ENCODE measurements at regions not wholly inside any gene's neighbourhood (a gene's known extent, or its start where the extent isn't known, plus 50 kb on each side); places are given as distances from the start of the nearest gene placed in this dataset.
"Not testable (repeated sequence)": the region's sequence is repeated elsewhere in the genome, so short reads cannot be mapped to it uniquely, and the experiment has no call there.

DNA sequence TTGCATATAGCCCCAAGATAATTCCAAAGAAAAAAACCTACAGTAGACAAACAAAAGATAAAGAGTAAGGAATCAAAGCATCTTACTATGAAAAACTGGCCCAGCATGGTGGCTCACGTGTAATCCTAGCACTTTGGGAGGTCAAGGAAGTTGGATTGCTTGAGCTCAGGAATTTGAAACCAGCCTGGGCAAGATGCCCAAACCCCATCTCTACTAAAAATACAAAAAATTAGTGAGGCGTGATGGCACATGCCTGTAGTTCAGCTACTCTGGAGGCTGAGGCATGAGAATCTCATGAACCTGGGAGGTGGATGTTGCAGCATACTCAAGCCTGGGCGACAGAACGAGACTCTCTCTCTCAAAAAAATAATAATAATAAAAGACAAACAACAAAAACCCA, 764.7 kb upstream of the KIF2B start:
- no peak for DNase-seq (ENCODE audit: low spot score)

DNA sequence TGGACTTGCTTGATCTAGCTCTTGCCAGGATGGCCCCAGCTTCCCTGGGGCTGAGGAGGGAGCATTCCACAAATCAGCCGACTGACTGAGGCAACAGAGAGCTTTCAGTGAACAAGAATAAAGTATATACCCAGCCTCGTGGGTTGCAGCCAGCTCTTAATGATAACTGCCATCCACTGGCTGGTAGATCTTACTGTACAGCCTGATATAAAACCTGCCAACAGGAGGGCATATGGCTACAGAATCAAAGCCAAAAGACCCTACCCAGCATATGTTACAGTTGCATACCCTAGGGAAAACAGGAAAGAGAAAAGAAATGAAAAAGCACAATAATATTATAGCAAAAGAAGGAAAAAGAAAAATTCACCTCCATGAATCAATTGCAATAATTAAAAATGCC, 775.9 kb upstream of the KIF2B start:
- no peak for DNase-seq (ENCODE audit: low spot score)

DNA sequence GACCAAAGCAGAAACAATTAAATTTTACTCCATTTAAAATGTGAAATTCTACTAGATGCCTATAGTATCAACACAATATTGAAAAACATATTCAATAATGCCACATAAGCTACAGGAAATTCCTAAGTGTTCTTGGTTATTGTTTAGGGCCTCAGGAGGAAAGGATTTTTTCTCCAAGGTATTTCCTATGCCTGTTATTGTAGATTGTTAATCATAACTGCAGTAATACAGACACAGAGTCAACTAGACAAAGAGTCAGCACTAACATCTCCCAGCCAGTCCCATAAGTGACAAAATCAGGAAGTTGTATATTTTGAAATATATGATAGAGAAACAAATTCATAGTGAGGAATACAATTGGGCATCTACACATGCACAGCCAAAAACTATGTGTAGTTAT, 782.7 kb upstream of the KIF2B start:
- DNase-seq (ENCODE audit: low spot score): no peak

DNA sequence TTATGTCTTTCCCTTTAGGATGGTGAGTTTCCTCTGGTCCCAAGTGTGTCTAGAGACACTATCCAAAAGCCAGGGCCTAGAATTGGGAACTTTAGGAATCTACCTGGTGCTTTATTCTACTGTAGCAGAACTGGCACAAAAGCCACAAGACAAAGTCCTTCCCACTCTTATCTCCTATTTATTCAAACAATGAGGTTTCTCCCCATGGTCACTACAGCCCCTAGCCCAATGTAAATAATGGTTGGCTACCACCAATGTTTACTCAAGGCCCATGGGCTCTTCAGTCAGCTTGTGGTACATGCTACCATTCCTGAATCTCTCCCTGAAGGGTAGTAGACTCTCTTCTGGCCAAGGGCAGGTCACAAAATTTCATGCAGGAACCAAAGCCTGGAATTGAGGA, 789.4 kb upstream of the KIF2B start:
- DNase-seq (ENCODE audit: low spot score): no peak

DNA sequence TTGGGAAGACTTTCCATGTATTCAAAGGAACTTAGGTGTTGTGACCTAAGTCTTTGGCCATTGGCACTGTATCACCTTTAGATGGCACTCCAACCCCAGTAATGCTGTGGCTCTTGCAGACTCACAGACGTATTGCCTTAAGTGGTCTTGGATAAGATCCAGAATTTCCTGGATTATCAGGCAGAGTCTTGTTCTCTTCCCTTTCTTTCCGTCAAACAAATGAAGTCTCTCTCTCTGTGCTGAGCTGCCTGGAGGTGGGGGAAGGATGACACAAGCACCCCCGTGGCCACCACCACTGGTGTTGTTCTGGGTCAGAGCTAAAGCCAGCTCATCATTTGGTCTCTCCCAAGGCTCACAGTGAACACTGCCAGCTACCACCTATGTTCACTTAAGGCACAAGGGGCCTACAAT, 789.9 kb upstream of the KIF2B start:
- no peak for DNase-seq (ENCODE audit: low spot score)

DNA sequence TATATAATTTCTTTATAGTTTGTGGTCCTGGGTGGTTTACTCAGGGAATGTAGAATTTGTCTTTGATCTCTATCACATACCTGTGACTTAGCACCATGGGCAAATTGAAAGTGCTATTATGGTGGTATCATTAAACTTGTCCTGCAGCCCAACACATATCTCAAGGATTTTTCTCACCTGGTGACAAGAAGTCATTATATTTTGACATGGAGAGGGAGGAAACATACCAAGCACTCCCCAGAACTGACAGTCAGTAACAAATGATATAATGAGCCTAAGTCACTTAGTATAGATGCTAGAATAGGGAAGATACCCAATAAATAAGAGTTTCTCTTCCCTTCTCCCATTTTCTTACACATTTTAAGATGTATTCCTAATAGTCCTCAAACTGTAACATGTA, 805.5 kb upstream of the KIF2B start:
- DNase-seq (ENCODE audit: low spot score): no peak

DNA sequence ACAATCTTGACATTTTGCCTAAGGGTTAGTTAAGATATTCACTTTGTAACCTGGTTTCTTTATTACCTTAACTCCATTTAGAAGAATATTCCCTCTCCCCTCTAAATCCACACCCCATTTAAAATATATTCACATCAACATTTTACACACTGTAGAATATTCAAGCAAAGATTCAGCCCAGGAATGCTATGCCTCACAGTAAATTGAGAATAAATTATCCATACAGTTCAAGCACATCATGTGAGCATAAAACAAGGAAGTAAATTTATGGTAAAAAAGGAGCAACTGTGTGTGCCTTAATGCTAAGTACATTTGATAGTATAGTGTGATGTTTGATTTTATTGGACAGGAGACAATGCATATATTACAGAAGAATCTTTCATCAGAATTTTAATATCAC, 806.6 kb upstream of the KIF2B start:
- no peak for DNase-seq (ENCODE audit: low spot score)

DNA sequence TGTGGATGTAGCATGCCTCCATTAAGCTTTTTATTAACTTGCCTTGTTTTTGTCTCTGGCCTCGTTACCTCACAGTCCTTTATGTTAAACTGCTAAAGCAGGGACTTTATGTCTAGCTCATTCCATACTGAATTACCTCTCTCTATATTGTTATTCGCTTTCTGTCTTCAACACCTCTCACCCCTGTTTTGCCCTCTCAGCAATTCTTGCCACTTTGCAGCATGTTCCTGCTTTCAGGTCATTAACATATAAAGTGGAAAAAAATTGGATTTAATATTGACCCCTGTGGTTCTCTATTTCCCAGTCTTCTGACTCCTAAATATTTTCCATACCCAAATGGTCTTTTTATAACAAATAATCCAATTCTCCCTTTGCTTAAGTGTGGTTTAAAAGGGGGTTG, 810.4 kb upstream of the KIF2B start:
- DNase-seq (ENCODE audit: low spot score): no peak

DNA sequence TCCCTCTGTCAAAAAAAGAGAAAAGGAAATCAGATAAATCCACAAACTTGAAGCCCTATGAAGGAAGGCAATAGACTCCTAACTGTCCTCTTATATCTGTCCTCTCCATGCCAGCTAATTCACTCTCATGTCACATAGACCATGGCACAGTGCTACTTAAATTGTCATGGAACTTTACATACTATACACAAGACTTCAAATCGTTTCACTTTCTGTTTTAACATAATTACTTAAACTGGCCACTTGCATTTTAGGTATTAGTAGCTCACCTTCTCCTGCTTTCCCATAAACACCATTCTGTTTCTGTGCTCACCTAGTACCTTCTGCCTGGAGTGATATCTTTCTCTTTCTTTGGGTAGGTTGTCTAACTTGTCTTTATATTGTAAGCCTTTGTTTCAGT, 816.7 kb upstream of the KIF2B start:
- no peak for DNase-seq (ENCODE audit: low spot score)

DNA sequence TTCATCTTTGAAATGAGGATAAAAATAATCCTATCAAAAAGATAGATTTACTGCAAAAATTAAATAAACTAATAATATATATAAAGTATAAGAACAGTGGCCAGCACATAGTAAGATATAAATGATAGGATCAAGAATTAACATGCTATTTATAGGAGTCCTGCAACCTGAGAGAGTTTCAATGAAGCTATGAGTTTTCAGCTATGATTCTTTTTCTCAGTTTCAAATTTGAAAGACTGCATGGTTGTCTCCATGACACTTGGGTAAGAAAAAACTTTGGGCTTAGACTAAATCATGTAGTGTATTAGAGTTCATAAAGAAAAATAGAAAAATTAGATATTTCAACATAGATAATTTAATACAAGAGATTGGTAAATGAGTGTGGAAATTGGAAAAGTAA, 817.8 kb upstream of the KIF2B start:
- DNase-seq (ENCODE audit: low spot score): no peak

DNA sequence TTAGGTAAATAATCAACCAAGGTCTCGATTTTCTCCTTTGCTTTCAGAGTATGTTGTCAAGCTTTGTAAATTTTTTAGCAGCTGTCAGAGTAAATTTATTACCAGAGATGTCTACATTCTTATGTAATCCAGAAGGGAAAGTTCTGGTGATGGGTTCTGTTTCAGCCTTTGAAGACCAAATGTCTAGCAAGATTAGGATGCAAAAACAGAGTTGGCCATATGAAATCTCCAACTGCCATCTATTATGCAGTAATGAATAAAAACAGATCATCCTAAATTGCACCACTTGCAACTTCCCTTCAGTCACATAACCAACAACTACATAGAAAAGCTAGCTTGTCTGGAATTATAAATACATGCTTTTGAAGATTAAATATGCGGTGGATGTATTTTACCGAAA, 826.8 kb upstream of the KIF2B start:
- no peak for DNase-seq (ENCODE audit: low spot score)

DNA sequence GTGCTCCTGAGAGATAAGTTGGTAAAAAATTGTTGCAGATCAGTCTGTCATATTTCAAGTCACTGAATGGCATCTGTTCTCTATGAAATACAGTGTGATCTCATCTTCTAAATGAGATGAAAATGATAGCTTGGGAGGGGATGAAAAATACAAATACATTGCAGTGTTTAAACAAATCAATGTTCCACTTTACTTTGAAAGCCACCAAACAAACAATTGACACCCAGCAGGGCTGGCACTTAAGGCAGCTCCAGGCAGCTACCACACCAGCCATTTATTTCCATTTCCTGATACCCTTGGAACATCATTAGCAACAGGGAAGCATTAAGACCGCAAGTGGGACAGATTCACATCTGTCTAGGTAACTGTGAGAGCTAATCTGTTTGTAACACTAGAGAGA, 827.6 kb upstream of the KIF2B start:
- DNase-seq (ENCODE audit: low spot score): no peak

DNA sequence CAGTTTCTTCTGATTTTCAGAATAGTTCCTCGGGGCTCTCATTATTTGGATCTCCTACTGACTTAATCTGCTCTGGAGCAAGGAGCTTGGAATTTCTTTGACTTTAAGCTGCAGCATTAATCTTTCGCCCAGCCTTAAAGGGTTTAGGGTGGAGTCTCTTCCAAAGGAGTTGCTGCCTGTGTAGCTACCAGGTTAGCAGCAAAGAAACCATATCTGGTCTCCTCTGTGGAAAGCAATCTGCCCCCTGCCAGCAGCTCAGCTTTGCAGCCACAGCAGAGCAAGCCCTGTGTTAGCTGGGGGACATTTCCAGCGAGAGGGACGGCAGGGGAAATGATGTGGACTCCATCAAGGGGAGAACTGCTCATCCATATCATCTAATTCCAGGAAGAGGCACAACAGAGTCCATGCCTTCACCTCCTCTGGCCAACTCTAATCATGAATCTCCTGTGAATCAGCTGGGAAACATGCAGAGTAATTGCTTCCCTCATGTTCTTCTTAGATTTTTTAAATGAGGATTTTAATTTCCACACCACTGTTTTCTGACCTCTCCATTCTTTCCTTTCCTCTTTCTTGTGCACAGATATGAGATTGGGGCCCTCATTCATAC, 827.6 kb upstream of the CA10 start:
- DNase-seq (ENCODE audit: low spot score): no peak

DNA sequence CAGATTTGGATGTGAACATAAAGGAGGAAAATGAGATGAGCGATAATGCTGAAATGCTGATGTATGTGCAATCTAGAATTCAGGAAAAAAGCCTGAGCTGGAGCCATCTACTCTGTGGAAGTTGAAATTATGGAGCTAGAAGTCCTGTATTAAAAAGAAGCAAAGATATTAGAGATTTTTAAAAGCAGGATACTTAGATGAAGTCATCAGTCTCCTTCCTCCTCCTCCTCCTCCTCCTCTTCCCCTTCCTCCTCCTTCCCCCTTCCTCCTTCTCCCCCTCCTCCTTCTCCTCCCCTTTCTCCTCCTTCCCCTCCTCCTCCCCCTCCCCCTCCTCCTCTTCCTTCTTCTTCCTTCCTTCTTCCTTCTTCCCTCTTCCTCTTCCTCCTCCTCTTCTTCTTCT, 823.8 kb upstream of the CA10 start:
- no peak for DNase-seq (ENCODE audit: low spot score)

DNA sequence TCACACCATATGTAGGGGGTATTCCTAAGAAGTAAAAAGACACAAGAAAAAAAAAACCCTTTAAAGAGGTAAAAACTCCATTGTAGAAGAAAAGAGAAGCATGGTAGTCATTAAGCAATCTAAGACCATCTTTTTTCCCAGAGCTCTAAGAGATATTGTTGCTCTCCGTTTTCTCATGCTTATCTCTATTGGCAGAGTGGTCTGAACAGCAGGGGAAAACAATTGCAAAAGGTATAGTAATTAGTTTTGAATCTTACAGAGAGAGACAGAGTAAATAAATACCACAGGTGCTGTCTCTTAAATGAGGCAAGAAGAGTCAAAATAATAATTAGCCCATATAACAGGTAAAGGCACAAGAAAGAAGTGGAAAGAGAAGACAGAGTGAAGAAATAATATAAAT, 821.4 kb upstream of the CA10 start:
- no peak for DNase-seq (ENCODE audit: low spot score)

DNA sequence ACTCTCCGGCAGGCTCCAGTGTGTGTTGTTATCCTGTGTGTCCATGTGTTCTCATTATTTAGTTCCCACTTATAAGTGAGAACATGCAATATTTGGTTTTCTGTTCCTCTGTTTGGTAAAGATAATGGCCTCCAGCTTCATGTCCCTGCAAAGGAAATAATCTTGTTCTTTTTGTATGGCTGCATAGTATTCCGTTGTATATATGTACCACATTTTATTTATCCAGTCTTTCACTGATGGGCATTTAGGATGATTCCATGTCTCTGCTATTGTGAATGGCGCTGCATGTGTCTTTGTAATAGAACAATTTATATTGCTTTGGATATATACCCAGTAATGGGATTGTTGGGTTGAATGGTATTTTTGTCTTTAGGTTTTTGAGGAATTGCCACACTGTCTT, 807.3 kb upstream of the CA10 start:
- DNase-seq (ENCODE audit: low spot score): no peak

DNA sequence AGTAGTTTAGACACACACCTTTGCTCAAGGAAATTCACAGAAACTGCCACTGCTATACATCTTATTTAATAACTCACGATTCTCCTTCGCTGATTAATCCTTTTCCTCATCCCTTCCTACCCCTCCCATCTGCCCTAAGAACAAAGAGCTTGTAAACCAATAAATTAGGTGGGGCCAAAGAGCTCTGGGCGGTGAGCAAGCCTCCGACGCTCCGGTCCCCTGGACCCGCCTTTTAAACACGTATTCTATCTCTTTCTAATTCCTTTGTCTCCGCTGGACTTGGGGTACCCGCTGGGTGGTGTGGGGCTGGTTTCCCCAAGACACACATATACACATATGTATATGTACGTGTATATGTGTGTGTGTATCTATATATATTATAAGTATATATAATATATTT, 803.2 kb upstream of the CA10 start:
- DNase-seq (ENCODE audit: low spot score): not testable (repeated sequence)

DNA sequence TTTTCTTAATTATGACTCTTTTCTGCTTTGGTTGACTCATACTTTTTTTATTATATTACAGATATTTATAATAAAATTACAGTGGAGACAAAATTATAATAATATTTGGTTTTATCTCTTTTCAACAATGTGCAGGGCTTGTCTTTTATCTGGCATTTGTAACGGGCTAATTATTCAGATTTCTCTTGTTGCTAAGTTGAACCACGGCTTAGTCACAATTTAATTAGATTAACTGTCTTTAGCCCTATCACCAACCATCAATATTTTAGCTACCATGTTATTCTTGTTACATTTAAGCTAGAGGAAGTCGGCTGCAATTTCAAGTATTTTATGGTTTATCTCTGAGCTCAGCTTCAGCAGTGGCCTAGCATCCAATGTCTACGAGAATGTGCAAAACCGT, 798.9 kb upstream of the CA10 start:
- no peak for DNase-seq (ENCODE audit: low spot score)

DNA sequence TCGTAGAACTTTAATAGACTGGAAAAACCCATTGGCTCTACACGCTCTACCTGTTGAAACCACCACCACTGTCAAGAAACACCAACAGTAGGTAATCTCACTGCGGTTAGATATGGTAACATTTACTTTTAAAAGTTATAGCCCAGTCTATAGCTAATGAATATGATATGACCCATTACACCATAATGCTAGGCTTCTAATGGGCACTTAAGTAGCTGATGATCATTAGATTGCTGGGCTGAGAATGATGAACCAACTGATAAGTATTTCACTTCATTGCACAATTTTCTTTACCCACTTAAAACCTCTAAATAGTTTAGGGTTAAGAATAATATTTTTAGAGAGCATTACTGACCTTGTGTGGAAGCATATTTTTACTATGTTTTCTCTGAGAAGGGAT, 788.9 kb upstream of the CA10 start:
- no peak for DNase-seq (ENCODE audit: low spot score)

DNA sequence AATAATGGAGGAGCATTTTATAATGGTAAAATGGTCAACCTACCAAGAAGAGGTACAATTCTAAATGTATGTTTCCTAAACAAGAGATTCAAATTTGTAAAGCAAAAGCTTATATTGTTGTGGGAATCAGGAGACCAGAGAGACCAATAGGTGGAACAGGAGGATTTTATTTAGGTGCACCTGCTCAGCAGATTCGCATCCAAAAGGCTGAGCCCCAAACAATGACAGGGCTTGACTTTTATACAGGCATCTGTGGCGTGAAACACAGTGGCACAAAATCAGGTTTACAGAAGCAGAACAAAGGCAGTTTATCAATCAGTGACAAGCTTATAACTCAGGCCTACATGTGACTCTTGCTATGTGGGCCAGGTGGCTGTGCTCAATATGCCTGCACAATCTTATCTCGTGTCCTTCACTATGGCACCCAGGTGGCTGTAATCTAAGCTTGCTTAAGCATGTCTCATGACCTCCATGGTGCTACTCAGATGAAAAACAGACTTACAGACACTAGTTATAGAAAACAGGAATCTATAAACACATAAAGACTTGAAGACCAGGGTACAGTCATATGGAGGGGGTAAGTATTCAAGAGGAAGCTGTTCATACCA, 780.2 kb upstream of the CA10 start:
- DNase-seq (ENCODE audit: low spot score): no peak

DNA sequence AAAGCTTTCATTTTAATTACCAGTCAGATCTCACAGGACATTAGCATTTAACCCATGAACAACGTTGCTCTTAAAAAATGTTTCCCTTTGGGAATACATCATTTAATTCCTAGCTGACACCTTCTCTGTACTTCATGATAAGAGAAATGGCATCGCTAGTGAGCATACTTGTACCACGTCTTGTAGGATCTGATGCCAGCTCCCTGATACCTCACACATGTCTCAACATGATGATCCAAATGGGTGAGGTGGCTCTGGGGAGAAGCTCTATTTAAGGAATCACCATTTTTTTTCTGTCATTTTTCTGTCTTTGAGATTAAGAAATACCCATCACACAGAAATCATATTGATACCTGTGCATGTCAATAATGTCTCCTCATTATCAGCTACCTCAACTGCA, 772.1 kb upstream of the CA10 start:
- no peak for DNase-seq (ENCODE audit: low spot score)

DNA sequence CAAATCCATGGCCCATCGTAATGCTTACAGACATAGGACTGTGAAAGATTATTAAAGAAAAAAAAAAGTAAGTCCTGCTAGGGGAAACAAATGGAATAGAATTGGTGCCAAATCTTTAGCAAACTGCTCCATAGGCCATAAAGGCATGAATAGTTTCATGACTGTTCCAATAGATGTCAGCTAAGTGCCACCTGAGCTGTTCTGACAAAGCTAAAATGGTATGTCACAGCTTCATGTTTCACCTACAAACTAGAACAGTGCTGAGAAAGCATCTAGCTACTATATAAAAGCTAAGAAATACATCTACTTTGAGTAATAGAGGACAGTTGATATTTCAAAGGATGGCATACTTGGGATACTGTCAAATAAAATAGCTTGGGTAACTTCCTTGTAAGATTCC, 771.6 kb upstream of the CA10 start:
- DNase-seq (ENCODE audit: low spot score): no peak

DNA sequence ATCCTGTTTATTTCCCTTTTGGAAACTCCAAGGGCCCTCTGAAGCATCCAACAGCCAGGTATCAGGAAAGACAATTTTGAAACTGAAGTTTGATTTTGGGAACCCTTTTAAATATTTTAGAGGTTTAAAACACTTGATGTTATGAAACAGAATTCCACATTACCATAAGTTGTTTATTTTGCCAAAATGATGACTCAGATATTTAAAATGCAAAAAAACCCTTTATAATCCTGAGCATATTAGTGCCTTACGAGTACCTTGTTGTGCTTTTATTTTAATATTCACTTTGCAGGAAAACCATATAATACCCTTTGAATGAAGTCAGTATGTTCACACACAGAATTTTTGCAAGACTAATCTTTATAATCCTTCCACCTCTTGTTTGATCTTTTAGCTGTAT, 765.1 kb upstream of the CA10 start:
- DNase-seq (ENCODE audit: low spot score): no peak

DNA sequence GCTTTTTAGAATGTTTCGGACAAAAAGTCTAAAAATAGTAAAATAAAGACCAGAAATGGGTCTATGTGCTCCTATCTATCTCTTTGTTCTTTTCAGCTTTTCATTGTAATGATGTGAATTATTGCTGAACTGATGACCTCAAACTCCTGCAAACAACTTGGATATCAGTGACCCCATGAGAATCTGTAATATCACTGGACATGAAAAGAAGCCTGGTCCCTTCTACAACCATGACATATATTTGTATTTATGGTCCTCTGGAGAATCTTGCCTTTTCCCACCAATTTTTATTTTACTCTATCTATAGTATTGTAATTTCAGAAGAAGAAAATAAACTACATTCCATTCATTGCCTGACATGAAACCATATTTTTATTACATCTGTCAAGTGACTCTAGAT, 740.7 kb upstream of the CA10 start:
- no peak for DNase-seq (ENCODE audit: low spot score)

DNA sequence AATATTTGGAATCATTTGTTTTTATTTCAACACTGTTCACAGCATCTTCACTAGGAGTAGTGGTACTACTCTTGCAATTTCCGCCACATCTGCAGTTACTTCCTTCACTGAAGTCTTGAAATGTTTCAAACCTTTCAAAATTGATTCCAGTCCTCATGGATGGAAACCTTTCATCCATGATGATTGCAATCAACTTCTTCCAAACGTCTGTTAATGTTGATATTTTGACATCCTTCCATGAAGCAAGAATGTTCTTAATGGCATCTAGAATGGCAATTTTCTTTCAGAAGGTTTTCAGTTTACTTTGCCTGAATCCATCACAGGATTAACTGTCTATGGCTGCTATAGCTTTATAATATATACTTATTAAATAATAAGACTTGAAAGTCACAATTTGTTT, 736.8 kb upstream of the CA10 start:
- DNase-seq (ENCODE audit: low spot score): no peak
